ENCODE measurements at regions not wholly inside any gene's neighbourhood (a gene's known extent, or its start where the extent isn't known, plus 50 kb on each side); places are given as distances from the start of the nearest gene placed in this dataset.

DNA sequence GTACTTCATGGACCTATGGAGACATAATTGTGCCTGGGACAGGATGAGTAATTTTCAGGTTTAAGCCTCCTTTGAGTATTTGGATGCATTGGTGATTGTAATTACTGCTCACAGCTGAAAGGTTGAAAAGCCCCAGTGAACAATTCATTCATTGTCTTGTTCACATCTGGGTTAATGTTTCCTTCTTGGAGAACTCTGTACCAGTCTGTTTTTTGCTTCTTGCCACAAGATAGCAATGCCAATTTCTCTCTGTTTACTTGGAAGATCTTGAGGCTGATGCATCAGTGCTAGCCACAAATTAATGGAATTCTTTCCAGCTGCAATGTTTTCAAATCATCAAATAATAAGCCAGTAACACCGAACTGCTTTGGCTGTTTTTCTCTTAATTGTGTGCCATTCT lies 207.8 kb downstream of the BMP2 start:
- Histone ChIP-seq H3K4me1 (no peaks in the 10 kb centered on the region), H3K27ac (no peak overlapping the region), H3K4me3 (no peak overlapping the region), H3K36me3 (no peaks in the 10 kb centered on the region), H3K9me3 (no peaks in the 10 kb centered on the region), H3K27me3 (no peaks in the 10 kb centered on the region)
- intact Hi-C loops (cut with DNase I; ENCODE audit: low total_unique reads) = no loop called here
- in situ Hi-C loops (cut with MboI; ENCODE audit: low pct_ligation_motif_present in 1 of 4, low pct_unique_long_range_greater_than_20kb in 1 of 4, low sequenced_read_pairs in 3 of 4) = no loop called here
- WGBS, 2 donors (ENCODE audit: low coverage in 1 of 2) = 50 to 59% methylated on average over 1 of the region's 1 CpG
- TF ChIP-seq POLR2A (IDR thresholded peaks at IDR 0.05) (no peak), EP300 (IDR thresholded peaks at IDR 0.05; ENCODE audit: low read depth) (no peak), POLR2AphosphoS5 (IDR thresholded peaks at IDR 0.05) (no peak)
- TF ChIP-seq, protein P1, sequence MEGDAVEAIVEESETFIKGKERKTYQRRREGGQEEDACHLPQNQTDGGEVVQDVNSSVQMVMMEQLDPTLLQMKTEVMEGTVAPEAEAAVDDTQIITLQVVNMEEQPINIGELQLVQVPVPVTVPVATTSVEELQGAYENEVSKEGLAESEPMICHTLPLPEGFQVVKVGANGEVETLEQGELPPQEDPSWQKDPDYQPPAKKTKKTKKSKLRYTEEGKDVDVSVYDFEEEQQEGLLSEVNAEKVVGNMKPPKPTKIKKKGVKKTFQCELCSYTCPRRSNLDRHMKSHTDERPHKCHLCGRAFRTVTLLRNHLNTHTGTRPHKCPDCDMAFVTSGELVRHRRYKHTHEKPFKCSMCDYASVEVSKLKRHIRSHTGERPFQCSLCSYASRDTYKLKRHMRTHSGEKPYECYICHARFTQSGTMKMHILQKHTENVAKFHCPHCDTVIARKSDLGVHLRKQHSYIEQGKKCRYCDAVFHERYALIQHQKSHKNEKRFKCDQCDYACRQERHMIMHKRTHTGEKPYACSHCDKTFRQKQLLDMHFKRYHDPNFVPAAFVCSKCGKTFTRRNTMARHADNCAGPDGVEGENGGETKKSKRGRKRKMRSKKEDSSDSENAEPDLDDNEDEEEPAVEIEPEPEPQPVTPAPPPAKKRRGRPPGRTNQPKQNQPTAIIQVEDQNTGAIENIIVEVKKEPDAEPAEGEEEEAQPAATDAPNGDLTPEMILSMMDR (IDR thresholded peaks at IDR 0.05) = no peak
- DNase-seq = no peak

DNA sequence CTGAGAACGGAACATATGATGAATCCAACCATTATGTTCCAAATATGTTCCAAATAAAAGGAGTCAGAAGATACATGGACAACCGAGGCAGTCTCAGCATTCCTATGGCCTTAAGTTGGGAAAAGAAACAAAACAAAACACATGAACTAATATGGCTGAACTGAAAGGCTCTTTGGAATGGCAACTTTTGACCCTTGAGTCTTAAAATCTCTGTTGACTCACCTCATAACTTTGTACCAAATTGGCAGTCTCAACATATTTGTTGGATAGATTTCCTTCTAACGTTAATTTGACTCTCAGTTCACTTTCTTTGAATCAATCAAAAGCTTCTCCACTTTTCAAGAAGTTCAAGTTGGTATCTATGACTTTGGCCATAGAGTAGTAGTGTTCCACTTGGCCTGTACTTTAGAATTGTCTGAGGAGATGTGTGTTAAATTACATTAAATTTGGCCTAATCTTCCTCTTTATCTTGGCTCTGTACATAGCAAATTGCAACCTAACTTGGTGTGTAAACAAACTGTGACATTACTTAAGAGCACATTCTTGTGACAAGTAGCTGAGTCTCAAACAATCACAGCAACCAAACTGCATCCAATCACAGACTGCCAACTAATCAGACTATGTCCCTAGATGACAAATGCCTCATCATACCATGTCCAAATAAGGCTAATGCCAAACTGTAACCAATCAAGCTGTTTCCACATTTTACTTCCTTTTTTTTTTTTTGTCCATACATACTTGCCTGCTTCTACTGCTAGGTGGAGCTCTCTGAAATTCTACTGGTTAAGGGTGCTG lies 208.8 kb downstream of the BMP2 start:
- DNase-seq = no peak
- H3K4me1 ChIP-seq = no peaks in the 10 kb centered on the region
- no peaks in the 10 kb centered on the region for H3K9me3 ChIP-seq
- in situ Hi-C loops (cut with MboI; ENCODE audit: low pct_ligation_motif_present in 1 of 4, low pct_unique_long_range_greater_than_20kb in 1 of 4, low sequenced_read_pairs in 3 of 4) = no loop called here
- H3K27ac ChIP-seq = no peak overlapping the region
- intact Hi-C loops (cut with DNase I; ENCODE audit: low total_unique reads) = no loop called here
- H3K36me3 ChIP-seq = no peaks in the 10 kb centered on the region
- WGBS, 2 donors (ENCODE audit: low coverage in 1 of 2) = 50 to 91% methylated on average over 2 to 3 of the region's 3 CpGs
- H3K4me3 ChIP-seq = no peak overlapping the region
- H3K27me3 ChIP-seq = no peaks in the 10 kb centered on the region
- TF ChIP-seq, protein P1 (IDR thresholded peaks at IDR 0.05) = no peak
- no peak for TF ChIP-seq EP300 (IDR thresholded peaks at IDR 0.05; ENCODE audit: low read depth)
- no peak for TF ChIP-seq POLR2AphosphoS5 (IDR thresholded peaks at IDR 0.05)
- TF ChIP-seq POLR2A (IDR thresholded peaks at IDR 0.05) = no peak

DNA sequence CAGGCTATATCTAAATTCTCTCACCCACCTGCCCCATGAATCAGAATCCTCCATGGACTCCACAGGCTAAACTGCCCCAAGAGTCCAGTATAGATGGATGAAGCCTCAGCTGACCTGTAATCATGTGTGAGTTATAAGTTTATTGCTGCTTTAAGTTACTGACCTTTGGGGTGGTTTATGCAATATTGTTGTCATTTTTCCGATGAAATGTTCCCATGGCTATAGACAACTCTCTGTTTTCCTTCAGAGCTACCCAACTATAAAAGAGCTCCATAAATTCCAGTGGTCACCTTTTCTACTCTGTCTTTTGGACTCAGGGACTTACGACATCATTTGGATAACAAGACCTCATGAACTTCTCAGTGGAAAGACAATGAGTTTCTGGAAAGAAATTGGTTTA lies 212.1 kb downstream of the BMP2 start:
- WGBS, 2 donors (ENCODE audit: low coverage in 1 of 2) = 78 to 86% methylated on average over 1 to 2 of the region's 2 CpGs
- intact Hi-C loops (cut with DNase I; ENCODE audit: low total_unique reads) = no loop called here
- no peak for DNase-seq
- Histone ChIP-seq H3K27ac (no peak overlapping the region), H3K27me3 (no peaks in the 10 kb centered on the region), H3K4me1 (no peaks in the 10 kb centered on the region), H3K36me3 (no peaks in the 10 kb centered on the region), H3K9me3 (no peaks in the 10 kb centered on the region), H3K4me3 (no peak overlapping the region)
- in situ Hi-C loops (cut with MboI; ENCODE audit: low pct_ligation_motif_present in 1 of 4, low pct_unique_long_range_greater_than_20kb in 1 of 4, low sequenced_read_pairs in 3 of 4) = no loop called here
- TF ChIP-seq, protein P1 (IDR thresholded peaks at IDR 0.05) = no peak
- TF ChIP-seq POLR2AphosphoS5 (IDR thresholded peaks at IDR 0.05) = no peak
- no peak for TF ChIP-seq EP300 (IDR thresholded peaks at IDR 0.05; ENCODE audit: low read depth)
- no peak for TF ChIP-seq POLR2A (IDR thresholded peaks at IDR 0.05)

- 56 to 66% methylated on average over 2 of the region's 2 CpGs for WGBS, 2 donors (ENCODE audit: low coverage in 1 of 2)
Observed at GRCh38 chr20:6993011-6993410, 225.5 kb downstream of the BMP2 start.

GRCh38 chr20:6993511-6993910 lies 226.0 kb downstream of the BMP2 start:
- in situ Hi-C loops (cut with MboI; ENCODE audit: low pct_ligation_motif_present in 1 of 4, low pct_unique_long_range_greater_than_20kb in 1 of 4, low sequenced_read_pairs in 3 of 4) = no loop called here
- Histone ChIP-seq H3K27me3 (no peaks in the 10 kb centered on the region), H3K27ac (no peak overlapping the region), H3K4me1 (no peaks in the 10 kb centered on the region), H3K36me3 (no peaks in the 10 kb centered on the region), H3K9me3 (no peaks in the 10 kb centered on the region), H3K4me3 (no peak overlapping the region)
- no peak for DNase-seq
- intact Hi-C loops (cut with DNase I; ENCODE audit: low total_unique reads) = no loop called here
- TF ChIP-seq POLR2A (IDR thresholded peaks at IDR 0.05) (no peak), POLR2AphosphoS5 (IDR thresholded peaks at IDR 0.05) (no peak), EP300 (IDR thresholded peaks at IDR 0.05; ENCODE audit: low read depth) (no peak)
- TF ChIP-seq, protein P1 (IDR thresholded peaks at IDR 0.05) = no peak
- 58 to 72% methylated on average over 7 of the region's 7 CpGs for WGBS, 2 donors (ENCODE audit: low coverage in 1 of 2)

More at GRCh38 chr20:6993011-6993410, 225.5 kb downstream of the BMP2 start:
- intact Hi-C loops (cut with DNase I; ENCODE audit: low total_unique reads) (no loop called here), in situ Hi-C loops (cut with MboI; ENCODE audit: low pct_ligation_motif_present in 1 of 4, low pct_unique_long_range_greater_than_20kb in 1 of 4, low sequenced_read_pairs in 3 of 4) (no loop called here)
- Histone ChIP-seq H3K4me3 (no peak overlapping the region), H3K4me1 (no peaks in the 10 kb centered on the region), H3K9me3 (no peaks in the 10 kb centered on the region), H3K27me3 (no peaks in the 10 kb centered on the region), H3K27ac (no peak overlapping the region), H3K36me3 (no peaks in the 10 kb centered on the region)
- DNase-seq = no peak
- no peak for TF ChIP-seq POLR2AphosphoS5 (IDR thresholded peaks at IDR 0.05)

Data from transverse colon (tissue), 4 donors.